ENCODE measurements at regions not wholly inside any gene's neighbourhood (a gene's known extent, or its start where the extent isn't known, plus 50 kb on each side); places are given as distances from the start of the nearest gene placed in this dataset.

GRCh38 chr12:125775507-125775906 is 710.3 kb downstream of the AACS start:
- no peak for TF ChIP-seq EZH2 (IDR thresholded peaks at IDR 0.05; ENCODE audit: low read depth, unreplicated experiment)
- TF ChIP-seq CTCF (conservative IDR thresholded peaks at IDR 0.05; ENCODE audit: low read depth in 2 of 2): no peak
